Left renal cortex interstitium (tissue), 4 donors: ENCODE measurements at regions not wholly inside any gene's neighbourhood (a gene's known extent, or its start where the extent isn't known, plus 50 kb on each side); places are given as distances from the start of the nearest gene placed in this dataset.

Source experiments
- DNase-seq, 4 donors: peaks; one replicate each; pipeline ENCODE4 v3.0.0-alpha.2; 2013; ENCODE audit warnings: low read depth in 4 of 4, low spot score in 2 of 4, missing footprints in 1 of 4

DNA sequence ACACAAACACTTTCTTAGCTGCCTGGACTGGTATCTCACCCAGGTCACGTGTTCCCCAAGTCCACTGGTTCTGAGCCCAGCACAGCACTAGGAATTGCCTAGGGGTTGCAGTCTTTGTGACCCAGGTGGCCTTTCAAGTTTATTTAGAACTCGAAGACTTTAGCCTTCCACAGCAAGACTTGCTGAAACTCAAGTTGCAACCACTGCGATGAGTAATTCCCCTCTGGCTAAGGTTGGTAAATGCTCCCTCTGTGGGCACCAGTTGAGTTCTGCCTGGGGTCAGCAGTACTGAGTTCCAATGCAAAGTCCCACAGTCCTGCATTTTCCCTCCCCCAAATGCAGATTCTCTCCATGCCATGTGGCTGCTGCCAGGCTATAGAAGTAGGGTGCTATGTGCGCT is 77.6 kb upstream of the MOCS1 start:
- DNase-seq = no peak

- DNase-seq = no peak
These were observed 66.8 kb upstream of the MOCS1 start for GRCh38 chr6:40000964-40001515.

DNA sequence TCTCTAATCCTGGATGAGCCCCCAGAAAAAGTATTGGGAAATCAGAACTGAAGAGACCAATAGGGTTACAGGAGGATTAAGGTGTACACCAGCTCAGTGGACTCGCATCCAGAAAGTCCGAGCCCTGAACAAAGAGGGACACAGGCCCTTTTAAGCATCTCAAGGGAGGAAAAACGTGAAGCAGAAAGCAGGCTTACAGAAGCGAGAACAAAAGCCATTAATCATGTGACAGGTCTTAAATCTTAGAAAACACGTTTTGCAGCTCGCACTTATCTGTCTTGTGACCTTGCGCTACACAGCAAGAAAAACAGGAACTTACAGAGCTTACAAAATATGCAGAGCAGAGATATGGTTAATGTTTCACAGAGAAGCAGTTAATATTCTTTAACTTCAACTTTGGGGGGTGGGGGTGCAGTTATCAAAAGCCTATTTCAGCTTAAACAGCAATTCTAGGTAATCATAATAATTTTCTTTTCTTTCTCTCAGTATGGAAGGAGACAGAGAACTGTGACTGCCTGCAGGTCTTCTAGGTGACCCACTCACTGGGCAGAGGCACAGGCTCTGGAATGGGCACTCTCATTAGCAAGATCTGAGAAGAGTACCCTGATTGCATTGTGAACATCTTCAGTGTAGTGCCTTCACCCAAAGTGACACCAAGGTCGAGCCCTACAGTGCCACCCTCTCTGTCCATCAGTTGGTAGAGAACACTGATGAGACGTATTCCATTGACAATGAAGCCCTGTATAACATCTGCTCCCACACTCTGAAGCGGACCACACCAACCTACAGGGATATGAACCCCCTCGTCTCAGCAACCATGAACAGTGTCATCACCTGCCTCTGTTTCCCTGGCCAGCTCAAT is 65.0 kb upstream of the MOCS1 start:
- DNase-seq = no peak

- DNase-seq = no peak
These were observed 63.9 kb upstream of the MOCS1 start for GRCh38 chr6:39998126-39998525.

- no peak for DNase-seq
These were observed 62.9 kb upstream of the MOCS1 start for GRCh38 chr6:39997101-39997635.

DNA sequence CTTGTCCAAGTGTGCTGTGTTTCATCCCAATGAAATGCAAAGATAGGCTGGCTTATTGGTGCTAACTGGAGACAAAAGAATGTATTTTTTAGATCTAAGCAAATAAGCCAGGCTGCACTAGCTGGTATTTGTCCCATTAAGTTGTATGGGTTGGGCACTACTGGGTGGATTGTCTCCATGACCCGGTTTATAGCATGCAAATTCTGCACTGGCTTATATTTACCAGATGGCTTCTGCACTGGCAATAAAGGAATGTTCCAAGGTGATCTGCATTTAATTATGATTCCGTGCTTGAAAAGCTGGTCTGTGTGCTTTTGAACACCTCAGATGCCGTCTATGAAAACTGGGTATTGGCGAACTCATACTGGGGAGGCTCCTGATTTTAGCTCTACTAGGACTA is 61.4 kb upstream of the MOCS1 start:
- DNase-seq = no peak

DNA sequence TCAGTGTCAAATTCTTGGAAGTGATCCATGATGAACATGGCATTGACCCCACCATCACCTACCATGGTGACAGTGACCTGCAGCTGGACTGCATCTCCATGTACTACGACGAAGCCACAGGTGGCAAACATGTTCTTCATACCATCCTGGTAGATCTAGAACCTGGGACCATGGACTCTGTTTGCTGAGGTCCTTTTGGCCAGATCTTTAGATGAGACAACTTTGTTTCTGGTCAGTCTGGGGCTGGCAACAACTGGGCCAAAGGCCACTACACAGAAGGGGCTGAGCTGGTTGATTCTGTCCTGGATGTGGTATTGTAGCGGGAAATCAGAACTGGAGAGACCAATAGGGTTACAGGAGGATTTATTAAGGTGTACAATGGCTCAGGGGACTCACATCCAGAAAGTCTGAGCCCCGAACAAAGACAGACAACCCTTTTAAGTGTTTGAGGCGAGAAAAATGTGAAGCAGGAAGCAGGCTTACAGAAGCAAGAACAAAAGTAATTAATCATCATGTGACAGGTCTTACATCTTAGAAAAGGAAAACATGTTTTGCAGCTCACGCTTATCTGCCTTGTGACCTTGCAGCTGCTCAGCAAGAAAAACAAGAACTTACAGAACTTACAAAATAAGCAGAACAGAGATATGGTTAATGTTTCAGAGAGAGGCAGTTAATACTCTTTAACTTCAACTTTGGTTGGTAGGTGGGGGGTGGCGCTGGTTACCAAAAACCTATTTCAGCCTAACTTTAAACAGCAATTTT is 58.8 kb upstream of the MOCS1 start:
- no peak for DNase-seq
